Effector memory CD8-positive, alpha-beta T cell (primary cell): ENCODE measurements at regions not wholly inside any gene's neighbourhood (a gene's known extent, or its start where the extent isn't known, plus 50 kb on each side); places are given as distances from the start of the nearest gene placed in this dataset.
"Not testable (repeated sequence)": the region's sequence is repeated elsewhere in the genome, so short reads cannot be mapped to it uniquely, and the experiment has no call there.

Source experiments
- ATAC-seq: fragments of 150-1000 bp; cut with Tn5 transposase; replicated peaks from 2 replicates; pipeline ENCODE4 v1.10.0; 2021; ENCODE audit warnings: mild to moderate bottlenecking, moderate library complexity
- DNase-seq, 3 experiments: peaks; one replicate each; pipeline ENCODE4 v3.0.0; 2021
- H3K27ac Mint-ChIP-seq, 2 donors: one replicate each; pipeline ENCODE4 v1.8.0; 2022; ENCODE audit warnings: mild to moderate bottlenecking in 2 of 2, mixed read lengths in 2 of 2, moderate library complexity in 2 of 2
- H3K27me3 Mint-ChIP-seq, 2 donors: one replicate each; pipeline ENCODE4 v1.8.0; 2022; ENCODE audit warnings: mixed read lengths in 2 of 2
- H3K36me3 Mint-ChIP-seq: one replicate; pipeline ENCODE4 v1.8.0; 2022; ENCODE audit warnings: mild to moderate bottlenecking, moderate library complexity, mixed read lengths; ENCODE audit not compliant: insufficient read depth
- H3K4me1 Mint-ChIP-seq, 2 donors: one replicate each; pipeline ENCODE4 v1.8.0; 2022; ENCODE audit warnings: low read depth in 2 of 2, mixed read lengths in 2 of 2
- H3K4me3 Mint-ChIP-seq, 2 donors: one replicate each; pipeline ENCODE4 v1.8.0; 2022; ENCODE audit warnings: mild to moderate bottlenecking in 2 of 2, mixed read lengths in 2 of 2, moderate library complexity in 2 of 2
- H3K9me3 Mint-ChIP-seq, 2 donors: one replicate each; pipeline ENCODE4 v1.8.0; 2022; ENCODE audit warnings: mixed read lengths in 2 of 2

- no peaks in the 10 kb centered on the region for H3K36me3 Mint-ChIP-seq
- H3K27ac Mint-ChIP-seq: no peak overlapping the region
These were observed 253.9 kb downstream of the AGTPBP1 start for GRCh38 chr9:85487872-85488271.

GRCh38 chr9:85484235-85484634, 257.5 kb downstream of the AGTPBP1 start:
- Mint-ChIP-seq H3K4me1 (no peaks in the 10 kb centered on the region), H3K4me3 (no peak overlapping the region), H3K27ac (no peak overlapping the region), H3K36me3 (no peaks in the 10 kb centered on the region), H3K9me3 (no peaks in the 10 kb centered on the region), H3K27me3 (peaks cover 46 to 61% of the 10 kb centered on the region in 2 donors)
- ATAC-seq (no peak), DNase-seq (no peak)

More at GRCh38 chr9:85487872-85488271, 253.9 kb downstream of the AGTPBP1 start:
- H3K4me3 Mint-ChIP-seq: no peak overlapping the region
- H3K27me3 Mint-ChIP-seq: peaks cover 44 to 61% of the 10 kb centered on the region in 2 donors
- H3K9me3 Mint-ChIP-seq: no peaks in the 10 kb centered on the region
- ATAC-seq: no peak
- DNase-seq: no peak
- no peaks in the 10 kb centered on the region for H3K4me1 Mint-ChIP-seq

GRCh38 chr9:85483208-85483607, 258.5 kb downstream of the AGTPBP1 start:
- Mint-ChIP-seq H3K27ac (no peak overlapping the region), H3K4me3 (no peak overlapping the region), H3K4me1 (no peaks in the 10 kb centered on the region), H3K36me3 (no peaks in the 10 kb centered on the region), H3K27me3 (peaks cover 46 to 55% of the 10 kb centered on the region in 2 donors), H3K9me3 (no peaks in the 10 kb centered on the region)
- DNase-seq (no peak), ATAC-seq (no peak)

- no peaks in the 10 kb centered on the region for H3K4me1 Mint-ChIP-seq
- DNase-seq (no peak), ATAC-seq (no peak)
- no peaks in the 10 kb centered on the region for H3K9me3 Mint-ChIP-seq
- H3K4me3 Mint-ChIP-seq: no peak overlapping the region
- H3K36me3 Mint-ChIP-seq: no peaks in the 10 kb centered on the region
- H3K27ac Mint-ChIP-seq: no peak overlapping the region
- H3K27me3 Mint-ChIP-seq: peaks cover 40 to 41% of the 10 kb centered on the region in 2 donors
These were observed 262.4 kb downstream of the AGTPBP1 start for GRCh38 chr9:85479305-85479704.

- H3K27me3 Mint-ChIP-seq: peaks cover 37 to 38% of the 10 kb centered on the region in 2 donors
- ATAC-seq: no peak
- no peaks in the 10 kb centered on the region for H3K9me3 Mint-ChIP-seq
- no peak overlapping the region for H3K4me3 Mint-ChIP-seq
- H3K36me3 Mint-ChIP-seq: no peaks in the 10 kb centered on the region
- H3K4me1 Mint-ChIP-seq: no peaks in the 10 kb centered on the region
- no peak for DNase-seq
- no peak overlapping the region for H3K27ac Mint-ChIP-seq
These were observed 262.9 kb downstream of the AGTPBP1 start for GRCh38 chr9:85478847-85479246.

GRCh38 chr9:85474896-85475295, 266.9 kb downstream of the AGTPBP1 start:
- ATAC-seq, H3K27ac Mint-ChIP-seq, H3K9me3 Mint-ChIP-seq, DNase-seq, H3K36me3 Mint-ChIP-seq, H3K4me1 Mint-ChIP-seq, H3K4me3 Mint-ChIP-seq: not testable (repeated sequence)
- H3K27me3 Mint-ChIP-seq: peaks cover 15 to 20% of the 10 kb centered on the region in 2 donors

- Mint-ChIP-seq H3K4me3 (no peak overlapping the region), H3K9me3 (no peaks in the 10 kb centered on the region), H3K27me3 (peaks cover 12 to 13% of the 10 kb centered on the region in 2 donors), H3K36me3 (no peaks in the 10 kb centered on the region), H3K27ac (no peak overlapping the region), H3K4me1 (no peaks in the 10 kb centered on the region)
- ATAC-seq (no peak), DNase-seq (no peak)
These were observed 270.0 kb downstream of the AGTPBP1 start for GRCh38 chr9:85471791-85472190.

GRCh38 chr9:85469041-85469440, 272.7 kb downstream of the AGTPBP1 start:
- Mint-ChIP-seq H3K9me3 (no peaks in the 10 kb centered on the region), H3K27me3 (peaks cover 21 to 23% of the 10 kb centered on the region in 2 donors), H3K4me3 (no peak overlapping the region), H3K27ac (no peak overlapping the region), H3K4me1 (no peaks in the 10 kb centered on the region), H3K36me3 (no peaks in the 10 kb centered on the region)
- no peak for DNase-seq
- ATAC-seq: no peak

GRCh38 chr9:85466834-85467233, 274.9 kb downstream of the AGTPBP1 start:
- H3K9me3 Mint-ChIP-seq: no peaks in the 10 kb centered on the region
- no peaks in the 10 kb centered on the region for H3K4me1 Mint-ChIP-seq
- H3K27ac Mint-ChIP-seq: no peak overlapping the region
- H3K4me3 Mint-ChIP-seq: no peak overlapping the region
- H3K36me3 Mint-ChIP-seq: no peaks in the 10 kb centered on the region
- DNase-seq (no peak), ATAC-seq (no peak)
- peaks cover 36 to 37% of the 10 kb centered on the region in 2 donors for H3K27me3 Mint-ChIP-seq

GRCh38 chr9:85458114-85458864, 283.5 kb downstream of the AGTPBP1 start:
- not testable (repeated sequence) for ATAC-seq, H3K27ac Mint-ChIP-seq, H3K9me3 Mint-ChIP-seq

GRCh38 chr9:85453850-85454249, 287.9 kb downstream of the AGTPBP1 start:
- DNase-seq (no peak), ATAC-seq (no peak)
- Mint-ChIP-seq H3K36me3 (no peaks in the 10 kb centered on the region), H3K27ac (no peak overlapping the region), H3K4me1 (no peaks in the 10 kb centered on the region), H3K4me3 (no peak overlapping the region), H3K9me3 (no peaks in the 10 kb centered on the region), H3K27me3 (peaks cover 56 to 64% of the 10 kb centered on the region in 2 donors)

More at GRCh38 chr9:85458114-85458864, 283.5 kb downstream of the AGTPBP1 start:
- not testable (repeated sequence) for H3K36me3 Mint-ChIP-seq, H3K4me1 Mint-ChIP-seq, DNase-seq, H3K4me3 Mint-ChIP-seq
- peaks cover 48 to 54% of the 10 kb centered on the region in 2 donors for H3K27me3 Mint-ChIP-seq

- H3K4me3 Mint-ChIP-seq: no peak overlapping the region
- peaks cover 51 to 58% of the 10 kb centered on the region in 2 donors for H3K27me3 Mint-ChIP-seq
- no peaks in the 10 kb centered on the region for H3K36me3 Mint-ChIP-seq
- no peaks in the 10 kb centered on the region for H3K9me3 Mint-ChIP-seq
- H3K4me1 Mint-ChIP-seq: no peaks in the 10 kb centered on the region
- DNase-seq (no peak), ATAC-seq (no peak)
- no peak overlapping the region for H3K27ac Mint-ChIP-seq
These were observed 288.9 kb downstream of the AGTPBP1 start for GRCh38 chr9:85452841-85453240.

GRCh38 chr9:85451680-85452079, 290.1 kb downstream of the AGTPBP1 start:
- no peaks in the 10 kb centered on the region for H3K4me1 Mint-ChIP-seq

GRCh38 chr9:85445887-85446286, 295.9 kb downstream of the AGTPBP1 start:
- ATAC-seq (no peak), DNase-seq (no peak)
- Mint-ChIP-seq H3K9me3 (peaks cover 3 to 13% of the 10 kb centered on the region in 2 donors), H3K27me3 (peaks cover 10 to 16% of the 10 kb centered on the region in 2 donors), H3K27ac (no peak overlapping the region), H3K4me1 (no peaks in the 10 kb centered on the region), H3K36me3 (no peaks in the 10 kb centered on the region), H3K4me3 (no peak overlapping the region)

More at GRCh38 chr9:85451680-85452079, 290.1 kb downstream of the AGTPBP1 start:
- H3K36me3 Mint-ChIP-seq: no peaks in the 10 kb centered on the region
- no peak for ATAC-seq
- peaks cover 50 to 51% of the 10 kb centered on the region in 2 donors for H3K27me3 Mint-ChIP-seq
- no peak overlapping the region for H3K27ac Mint-ChIP-seq
- H3K9me3 Mint-ChIP-seq: peaks cover 0 to 2% of the 10 kb centered on the region in 2 donors
- no peak overlapping the region for H3K4me3 Mint-ChIP-seq
- DNase-seq: no peak
